Left ventricle myocardium superior (tissue), 1 donor: ENCODE measurements at regions not wholly inside any gene's neighbourhood (a gene's known extent, or its start where the extent isn't known, plus 50 kb on each side); places are given as distances from the start of the nearest gene placed in this dataset.
"Not testable (repeated sequence)": the region's sequence is repeated elsewhere in the genome, so short reads cannot be mapped to it uniquely, and the experiment has no call there.

ENCODE experiments used
- ATAC-seq: fragments of 200-7000 bp; cut with Tn5 transposase; one replicate; pipeline ENCODE4 v1.9.1; 2020; ENCODE audit warnings: mild to moderate bottlenecking, moderate library complexity
- DNase-seq: peaks from one replicate; pipeline ENCODE4 v3.0.0-alpha.2; 2020
- intact Hi-C: fragments of 100-400 bp; cut with micrococcal nuclease; formaldehyde crosslinking; loops from one replicate; pipeline ENCODE4 v1.11.0; 2022
- donor health status: DM: no; HTN: yes; CAD: no; lungs with severe emphysema.

DNA sequence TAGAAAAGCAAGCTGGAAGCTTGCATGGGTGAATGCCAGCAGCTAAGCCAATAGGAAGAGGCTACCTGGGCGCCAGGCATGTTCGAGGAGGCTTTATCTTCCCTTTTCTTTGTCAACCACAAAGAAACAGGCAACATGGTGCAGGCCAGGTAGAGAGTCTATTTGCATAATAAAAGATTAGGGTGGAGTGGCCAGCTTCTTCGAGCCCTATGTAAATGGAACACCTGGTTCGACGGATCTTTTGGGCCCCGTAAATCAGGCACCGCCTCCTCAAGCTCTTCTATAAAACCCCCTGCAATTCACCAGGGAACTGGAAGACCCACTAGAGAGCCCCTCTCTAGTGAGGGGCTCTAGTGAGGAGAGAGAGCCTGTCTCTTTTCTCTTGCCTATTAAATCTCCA, 1106.2 kb upstream of the CELF2 start:
- intact Hi-C loops: no loop called here
- no peak for ATAC-seq
- no peak for DNase-seq

DNA sequence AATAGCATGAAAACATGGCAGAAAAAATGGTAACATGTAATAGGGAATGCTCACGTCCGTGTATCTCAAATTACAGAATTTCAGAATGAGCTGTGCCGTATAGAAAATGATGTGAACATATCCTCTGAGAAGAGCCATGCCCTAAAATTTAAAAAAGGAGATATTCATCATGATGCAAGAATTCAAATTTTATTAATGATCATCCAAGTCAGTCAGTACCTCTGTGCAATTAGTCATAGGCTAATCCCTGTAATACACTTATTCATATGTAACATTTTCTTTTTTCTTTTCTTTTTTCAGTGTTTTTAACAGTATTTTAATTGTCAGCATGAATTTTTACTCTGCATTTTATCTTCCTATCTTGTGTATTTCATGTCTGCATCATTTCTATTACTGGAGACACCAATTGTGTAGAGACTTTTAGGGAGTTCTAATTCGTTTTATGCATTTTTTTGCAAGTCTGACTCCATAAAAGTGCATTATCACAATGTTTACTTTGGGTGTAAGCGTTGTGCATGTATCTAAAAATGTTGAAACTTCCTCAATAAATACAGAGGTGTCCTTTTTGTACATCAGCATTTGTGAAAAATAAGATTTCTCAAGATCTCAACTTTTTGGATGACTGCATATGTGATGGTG, 1103.7 kb upstream of the CELF2 start:
- DNase-seq (no peak), ATAC-seq (no peak)
- intact Hi-C loops: no loop called here

DNA sequence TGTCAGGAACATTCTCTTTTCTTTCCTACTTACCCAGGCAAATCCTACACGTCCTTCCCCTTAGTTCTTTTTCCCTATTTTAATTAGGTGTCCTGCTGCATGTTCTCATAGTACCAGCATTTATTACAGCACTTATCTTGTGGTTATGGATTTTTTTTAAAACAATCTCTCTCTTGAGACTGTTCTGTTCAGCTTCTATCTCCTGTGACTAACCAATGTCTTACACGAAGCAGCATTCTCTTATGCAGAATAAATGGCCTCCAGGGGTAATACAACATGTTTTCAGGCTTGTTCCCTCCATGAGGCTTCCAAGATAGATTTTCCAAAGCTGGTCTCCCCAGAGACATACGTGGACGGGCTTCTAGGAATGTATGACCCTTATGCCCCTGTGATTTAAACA, 1096.1 kb upstream of the CELF2 start:
- intact Hi-C loops: no loop called here
- ATAC-seq (no peak), DNase-seq (no peak)

DNA sequence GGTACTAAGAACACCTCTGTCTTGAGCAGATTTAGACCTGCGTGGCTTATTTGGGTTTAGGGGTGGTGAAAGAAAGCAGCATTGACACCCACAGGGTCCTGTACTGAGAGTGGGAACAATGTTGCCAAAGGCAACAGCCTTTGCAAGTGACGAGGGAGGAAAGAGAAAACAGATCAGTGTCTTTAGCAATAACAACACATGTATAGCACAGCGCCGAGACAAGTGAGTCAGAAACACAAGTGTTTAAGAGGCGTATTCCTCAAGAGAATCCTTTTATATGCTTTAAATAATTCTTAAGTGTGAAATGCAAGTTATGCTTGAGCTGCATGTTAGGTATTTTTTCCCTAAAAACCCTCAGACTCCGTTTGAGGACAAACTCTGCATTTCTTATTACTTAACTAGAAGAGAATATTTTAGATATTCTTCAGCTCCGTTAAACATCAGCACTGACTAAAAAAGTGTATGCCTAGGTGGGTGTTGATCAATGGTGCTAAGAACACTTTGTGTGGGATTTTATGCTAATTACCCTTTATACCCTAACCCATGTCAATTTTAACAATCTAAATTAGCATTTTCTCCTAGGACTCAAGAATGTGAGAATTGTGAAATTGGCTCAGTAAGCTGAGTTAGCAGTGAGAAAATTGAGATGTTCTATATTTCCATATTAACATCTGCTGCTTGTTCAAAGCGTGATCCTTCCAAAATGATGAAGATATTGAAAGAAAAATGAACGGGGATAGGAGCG, 1095.4 kb upstream of the CELF2 start:
- ATAC-seq (no peak), DNase-seq (no peak)
- intact Hi-C loops: no loop called here

DNA sequence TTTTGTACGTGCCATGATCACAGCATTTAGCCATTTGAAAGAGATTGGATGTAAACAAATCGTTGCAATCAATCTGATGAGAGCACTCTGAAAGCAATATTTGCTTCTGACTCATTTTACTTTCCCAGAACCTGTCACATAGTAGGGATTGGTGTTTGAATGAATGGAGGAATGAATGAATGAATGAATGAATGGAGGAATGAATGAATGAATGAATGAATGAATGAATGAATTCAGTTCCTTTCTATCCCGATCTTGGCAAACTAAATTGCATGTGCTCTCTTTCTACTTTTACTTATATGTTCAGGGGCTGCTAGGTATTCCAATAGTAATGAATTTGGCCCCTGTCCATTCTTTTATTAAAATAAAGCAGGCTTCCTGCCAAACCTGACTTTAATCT, 1091.7 kb upstream of the CELF2 start:
- DNase-seq (no peak), ATAC-seq (no peak)
- intact Hi-C loops: no loop called here

DNA sequence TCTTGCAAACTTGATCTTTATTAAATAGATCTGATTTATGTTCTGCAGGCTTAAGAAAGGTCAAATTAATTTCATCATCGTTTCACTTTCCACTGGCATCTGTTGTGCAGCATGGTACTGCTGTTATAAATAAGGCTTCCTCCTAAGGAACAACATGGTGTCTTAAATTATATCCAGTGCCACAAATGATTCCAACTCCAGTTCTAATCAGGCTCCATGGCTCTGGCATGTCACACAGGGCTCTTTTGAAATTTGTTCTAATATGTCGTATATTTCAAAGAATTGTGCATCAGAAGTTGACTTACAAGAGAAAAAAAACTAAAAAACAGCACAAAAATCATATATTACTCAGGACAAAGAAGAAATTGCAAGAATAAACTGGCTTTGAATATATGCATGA, 1090.8 kb upstream of the CELF2 start:
- ATAC-seq (no peak), DNase-seq (no peak)
- intact Hi-C loops: no loop called here

DNA sequence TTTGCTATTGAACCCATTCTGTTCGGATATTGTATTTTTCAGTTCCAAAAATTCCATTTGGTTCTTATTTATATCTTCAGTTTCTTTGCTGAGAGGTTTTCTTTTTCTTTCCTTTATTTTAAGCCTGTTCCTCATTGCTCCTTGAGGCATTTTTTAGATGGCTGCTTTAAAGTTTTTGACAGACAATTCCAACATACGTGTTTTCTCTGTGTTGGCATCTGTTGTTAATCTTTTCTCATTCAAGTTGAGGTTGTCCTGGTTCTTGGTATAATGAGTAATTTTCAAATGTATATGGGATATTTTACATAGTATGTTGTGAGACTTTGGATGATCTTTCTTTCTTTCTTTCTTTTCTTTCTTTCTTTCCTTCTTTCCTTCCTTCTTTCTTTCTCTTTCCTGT, 1078.0 kb upstream of the CELF2 start:
- ATAC-seq (no peak), DNase-seq (no peak)
- intact Hi-C loops: no loop called here

DNA sequence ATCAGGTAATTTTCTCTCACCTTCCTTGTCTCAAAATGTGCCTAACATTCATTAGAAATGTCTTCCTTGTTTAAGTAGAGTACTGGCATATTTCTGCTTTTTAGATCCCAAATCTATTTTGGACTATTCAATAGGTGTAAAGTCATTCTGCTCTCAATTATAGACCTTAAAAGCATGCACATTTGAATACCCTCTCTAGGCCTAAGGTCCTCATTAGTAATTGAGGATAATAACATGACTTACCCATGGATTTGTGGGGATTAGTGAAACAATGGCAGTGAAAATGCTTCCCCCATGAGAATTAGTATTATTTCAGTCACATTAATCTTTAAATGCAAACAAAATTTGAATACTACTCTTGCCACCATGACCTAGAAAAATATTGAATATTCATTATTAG, 1073.0 kb upstream of the CELF2 start:
- intact Hi-C loops: no loop called here
- no peak for DNase-seq
- ATAC-seq: no peak

DNA sequence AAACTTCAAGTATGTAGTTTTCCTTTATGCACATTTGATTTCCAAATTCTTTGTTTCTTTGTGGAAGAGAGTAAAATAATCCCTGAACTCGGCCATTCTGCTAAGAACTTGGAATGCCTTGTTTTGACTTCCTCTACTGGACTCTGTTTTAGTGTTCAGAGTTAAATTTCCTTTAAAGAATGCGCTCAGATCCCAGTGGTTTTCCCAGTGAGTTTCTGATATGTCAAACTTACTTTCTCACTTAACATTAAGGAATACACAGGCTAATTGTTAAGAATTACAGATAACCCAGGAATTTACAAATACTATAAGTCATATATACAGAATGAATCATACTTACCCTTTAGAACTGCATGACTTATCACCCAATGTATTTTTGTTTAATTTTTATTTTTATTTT, 1067.6 kb upstream of the CELF2 start:
- ATAC-seq (no peak), DNase-seq (no peak)
- intact Hi-C loops: no loop called here

DNA sequence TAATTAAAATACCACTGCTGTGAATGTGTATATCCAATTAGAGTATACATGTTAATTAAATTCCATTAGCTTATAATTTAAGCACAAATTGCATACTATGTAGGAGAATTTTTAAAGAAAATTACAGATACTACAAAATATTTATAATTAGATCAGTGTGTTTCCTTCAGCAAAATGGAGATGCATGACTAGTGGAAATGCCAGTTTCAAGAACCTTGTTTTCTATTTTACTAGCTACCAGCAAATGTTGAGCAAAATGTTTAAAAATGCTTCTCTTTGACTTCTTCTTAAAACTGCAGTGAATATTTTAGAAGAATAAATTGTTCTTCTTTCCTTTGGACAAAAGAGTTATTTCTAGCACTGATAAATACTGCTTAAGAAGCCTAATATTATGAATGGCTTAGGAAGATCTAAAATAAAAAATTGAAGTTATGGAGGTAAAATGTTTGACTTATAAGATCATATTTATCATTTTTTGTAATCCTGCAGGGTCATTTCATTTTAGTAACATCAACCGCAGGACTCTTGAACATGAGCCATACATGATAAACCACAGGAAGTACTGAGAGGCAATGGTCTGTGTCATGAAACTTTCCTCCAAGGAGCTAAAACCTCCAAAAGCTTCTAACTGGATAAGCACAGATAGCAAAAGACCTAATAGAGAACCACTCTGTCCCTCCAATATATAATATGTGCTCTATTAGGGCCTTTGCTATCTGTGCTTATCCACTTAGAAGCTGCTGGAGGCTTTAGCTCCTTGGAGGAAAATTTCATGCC, 1066.0 kb upstream of the CELF2 start:
- DNase-seq (no peak), ATAC-seq (no peak)
- intact Hi-C loops: no loop called here

DNA sequence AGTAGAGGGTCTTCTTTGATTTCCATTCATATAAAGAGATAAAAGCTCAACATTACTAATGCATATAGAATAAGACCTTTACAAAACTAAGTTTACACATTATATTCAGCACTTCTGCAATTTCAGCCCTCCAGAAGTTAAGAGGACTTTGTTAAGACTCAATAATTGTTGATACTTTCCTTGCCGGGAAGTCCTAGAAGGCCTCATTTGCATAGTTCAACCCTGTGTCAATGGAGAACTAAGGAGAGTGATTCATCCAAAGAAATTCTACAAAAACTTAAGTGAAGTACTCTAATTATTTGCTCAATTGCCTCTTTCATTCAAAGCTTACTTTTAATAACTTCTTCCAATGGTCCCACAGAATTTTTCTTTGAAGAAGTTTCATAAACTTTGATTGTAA, 1060.3 kb upstream of the CELF2 start:
- ATAC-seq (no peak), DNase-seq (no peak)
- intact Hi-C loops: no loop called here

DNA sequence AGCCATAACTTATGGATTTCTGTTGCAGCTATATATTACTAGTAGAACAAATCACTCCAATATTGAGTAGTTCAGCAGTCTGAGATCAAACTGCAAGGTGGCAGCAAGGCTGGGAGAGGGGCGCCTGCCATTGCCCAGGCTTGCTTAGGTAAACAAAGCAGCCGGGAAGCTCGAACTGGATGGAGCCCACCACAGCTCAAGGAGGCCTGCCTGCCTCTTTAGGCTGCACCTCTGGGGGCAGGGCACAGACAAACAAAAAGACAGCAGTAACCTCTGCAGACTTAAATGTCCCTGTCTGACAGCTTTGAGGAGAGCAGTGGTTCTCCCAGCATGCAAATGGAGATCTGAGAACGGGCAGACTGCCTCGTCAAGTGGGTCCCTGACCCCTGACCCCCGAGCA, 1059.8 kb upstream of the CELF2 start:
- ATAC-seq, intact Hi-C loops, DNase-seq: not testable (repeated sequence)

DNA sequence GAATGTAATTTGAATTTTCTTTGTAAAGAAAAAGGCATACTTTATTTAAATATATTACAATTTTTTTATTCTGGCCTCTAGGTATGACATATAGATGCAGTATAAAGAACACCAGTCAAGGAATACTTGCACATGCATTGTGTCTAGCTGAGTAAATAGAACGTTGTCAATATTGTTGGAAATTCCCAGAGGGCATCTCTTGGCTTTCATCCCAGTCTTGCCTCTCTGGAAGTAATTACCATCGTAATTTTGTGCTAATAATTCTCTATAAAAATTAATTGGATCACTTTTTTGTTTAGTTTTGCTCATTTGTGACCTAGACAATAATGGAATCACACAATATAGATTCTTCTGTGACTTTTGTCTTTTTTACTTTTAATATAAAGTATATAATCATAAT, 1052.3 kb upstream of the CELF2 start:
- DNase-seq (no peak), ATAC-seq (no peak)
- intact Hi-C loops: no loop called here

DNA sequence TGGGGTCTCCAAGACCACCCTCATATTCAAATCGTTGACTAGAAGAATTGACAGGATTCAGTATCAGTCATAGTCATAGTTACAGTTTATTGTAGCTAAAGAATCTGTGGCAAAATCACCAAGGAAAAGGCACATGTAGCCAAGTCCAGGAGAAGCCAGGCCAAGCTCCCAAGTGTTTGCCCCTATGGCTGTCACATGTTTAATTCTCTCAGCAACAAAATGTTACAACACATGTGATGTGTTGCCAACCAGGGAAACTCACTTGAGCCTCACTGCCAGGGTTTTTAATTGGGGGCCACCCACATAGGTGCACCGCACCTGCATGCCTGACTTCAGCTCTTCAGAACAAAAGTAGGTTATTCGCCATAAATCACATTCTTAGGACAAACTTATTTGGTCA, 1030.9 kb upstream of the CELF2 start:
- no peak for DNase-seq
- no peak for ATAC-seq
- intact Hi-C loops: no loop called here

DNA sequence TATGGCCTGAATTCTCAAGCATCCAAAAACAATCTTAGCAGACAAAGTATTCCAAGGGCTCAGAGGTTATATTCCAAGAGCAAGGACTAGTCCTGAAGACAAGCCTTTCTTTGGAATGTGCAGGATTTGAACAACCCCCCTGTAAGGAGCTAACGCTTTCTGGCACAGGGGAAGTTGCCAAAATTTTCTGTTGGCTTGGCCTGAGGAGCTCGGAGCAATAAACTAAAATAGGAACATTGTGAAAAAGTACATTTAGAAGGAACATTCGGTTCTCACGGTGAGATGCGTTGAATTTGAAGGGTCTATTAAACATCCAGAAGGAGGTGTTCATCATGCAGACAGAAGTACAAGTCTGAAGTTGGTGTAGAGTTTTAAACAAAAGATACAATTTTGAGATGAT, 1030.5 kb upstream of the CELF2 start:
- DNase-seq (no peak), ATAC-seq (no peak)
- intact Hi-C loops: no loop called here

DNA sequence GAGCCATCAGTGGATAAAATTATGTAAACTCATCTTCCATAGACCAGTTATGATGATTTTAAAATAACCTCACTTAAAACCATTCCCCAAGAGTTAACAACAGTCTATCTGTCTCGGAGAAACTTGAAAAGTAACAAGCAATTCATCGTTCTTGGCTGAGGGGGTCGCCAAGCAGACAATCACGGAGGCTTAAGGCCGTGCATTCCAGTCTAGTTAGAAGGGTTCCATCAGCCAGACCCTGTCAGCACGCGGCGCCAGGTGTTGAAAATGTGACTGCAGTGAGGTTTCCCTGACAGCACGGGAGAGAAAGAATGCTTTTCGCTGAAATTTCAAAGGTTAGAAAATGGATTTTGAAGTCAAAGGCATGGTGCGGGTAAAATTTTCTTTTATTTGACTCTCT, 1025.0 kb upstream of the CELF2 start:
- ATAC-seq: no peak
- DNase-seq: peak; percentile 38
- intact Hi-C loops: no loop called here

DNA sequence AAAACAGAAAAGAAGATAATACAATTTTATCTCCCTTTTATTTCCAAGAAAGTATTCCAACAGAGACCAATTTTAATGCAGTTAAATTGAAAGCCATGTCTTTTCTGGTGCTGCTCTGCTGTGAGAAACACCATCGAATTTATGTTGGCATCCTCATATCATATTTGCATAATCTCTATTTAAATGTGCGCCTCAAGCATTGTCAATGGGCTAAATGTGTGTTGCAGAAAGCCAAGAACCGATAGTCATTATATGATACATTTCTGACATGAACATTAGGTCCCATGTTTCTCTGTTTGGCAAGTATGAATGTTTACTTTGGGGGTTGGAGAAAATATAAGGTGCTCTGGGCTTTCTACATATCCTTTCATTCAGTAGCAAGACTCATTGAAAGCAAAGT, 1023.5 kb upstream of the CELF2 start:
- intact Hi-C loops: no loop called here
- DNase-seq (no peak), ATAC-seq (no peak)

DNA sequence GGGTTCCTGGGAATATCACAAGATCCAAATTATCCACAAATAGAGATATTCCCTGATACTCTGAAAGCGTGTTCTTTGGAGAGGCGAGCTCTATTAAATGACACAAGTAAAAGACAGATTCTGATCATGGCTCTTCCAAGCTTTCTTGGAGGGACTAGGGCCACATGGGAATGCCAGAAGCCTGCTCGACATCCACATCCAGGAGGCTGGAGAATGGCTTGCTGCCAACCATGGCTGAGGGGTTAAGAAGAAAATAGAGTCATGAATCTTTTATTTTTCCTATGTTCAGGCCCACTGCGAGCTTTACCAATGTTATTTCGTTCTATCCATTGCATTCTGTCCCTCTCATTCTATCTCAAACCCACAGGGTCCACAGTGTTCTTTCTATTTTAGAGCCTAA, 1018.0 kb upstream of the CELF2 start:
- no peak for ATAC-seq
- intact Hi-C loops: no loop called here
- no peak for DNase-seq

DNA sequence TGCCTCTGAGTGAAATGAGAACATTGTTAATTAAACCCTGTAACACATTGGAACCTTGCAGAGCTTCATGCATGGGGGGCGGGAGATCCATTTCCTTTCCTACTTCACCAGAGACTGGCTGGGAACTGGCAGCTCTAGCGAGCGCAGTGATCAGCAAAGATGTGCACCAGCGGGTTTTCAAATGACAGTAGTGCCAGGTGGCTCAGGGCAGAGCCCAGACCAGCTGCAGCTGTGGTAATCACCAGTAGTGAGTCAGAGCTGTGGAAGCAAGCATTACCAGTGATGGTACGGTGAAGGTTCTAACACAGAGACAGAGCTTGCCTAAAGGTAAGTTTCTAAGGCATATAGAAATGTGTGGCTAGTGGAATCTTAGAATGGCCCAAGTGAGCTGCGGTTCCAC, 1009.7 kb upstream of the CELF2 start:
- ATAC-seq (no peak), DNase-seq (no peak)
- intact Hi-C loops: no loop called here

DNA sequence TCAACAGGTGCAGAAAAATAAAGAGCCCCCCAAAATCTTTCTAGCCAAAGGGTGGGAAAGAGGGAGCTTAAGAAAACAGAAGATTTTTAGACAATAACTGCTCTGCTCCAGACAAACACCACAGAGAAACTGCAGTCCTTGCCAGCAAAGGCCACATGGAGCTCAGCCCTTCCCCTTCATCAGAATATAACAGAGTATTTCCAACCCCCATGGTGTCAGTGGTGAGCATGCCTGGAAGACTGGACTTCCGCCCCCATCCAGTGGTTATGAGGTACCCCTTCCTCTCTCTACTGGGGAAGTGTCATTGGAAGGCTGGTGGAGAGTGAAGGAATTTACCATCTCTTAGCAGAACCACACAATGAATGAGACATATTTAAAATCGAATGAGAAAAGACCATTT, 1007.3 kb upstream of the CELF2 start:
- DNase-seq (no peak), ATAC-seq (no peak)
- intact Hi-C loops: no loop called here

DNA sequence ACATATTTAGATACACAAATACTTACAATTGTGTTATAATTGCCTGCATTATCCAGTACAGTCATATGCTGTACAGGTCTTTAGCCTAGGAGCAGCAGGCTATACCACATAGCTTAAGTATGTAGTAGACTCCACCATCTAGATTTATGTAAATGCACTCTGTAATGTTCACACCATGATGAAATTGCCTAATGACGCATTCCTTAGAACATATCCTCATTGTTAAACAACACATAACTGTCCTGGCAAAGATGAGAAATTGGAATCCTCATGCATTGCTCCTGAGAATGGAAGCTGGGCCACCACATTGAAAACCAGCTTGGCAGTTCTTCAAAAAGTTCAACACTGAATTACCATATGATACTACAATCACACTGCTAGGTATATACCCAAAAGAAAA, 1002.8 kb upstream of the CELF2 start:
- DNase-seq (no peak), ATAC-seq (no peak)
- intact Hi-C loops: no loop called here
